ENCODE measurements at regions not wholly inside any gene's neighbourhood (a gene's known extent, or its start where the extent isn't known, plus 50 kb on each side); places are given as distances from the start of the nearest gene placed in this dataset.

GRCh38 chr12:65643171-65643570 is 181.1 kb upstream of the HMGA2 start:
- TF ChIP-seq CTCF (IDR thresholded peaks at IDR 0.05): no peak
- TF ChIP-seq POLR2A (IDR thresholded peaks at IDR 0.05): no peak

Measured in uterus (tissue), 2 donors.